GM23338 (cell line): ENCODE measurements at regions not wholly inside any gene's neighbourhood (a gene's known extent, or its start where the extent isn't known, plus 50 kb on each side); places are given as distances from the start of the nearest gene placed in this dataset.

Experiments used
- ATAC-seq: fragments of 200-7000 bp; cut with Tn5 transposase; 3 replicates; pipeline ENCODE4 v1.9.1; 2020
- DNase-seq: peaks from one replicate; pipeline ENCODE4 v3.0.0-alpha.2; 2015; ENCODE audit warnings: low spot score
- H2AFZ ChIP-seq: fragments of 200-600 bp; sonication (generic); 2 replicates; pipeline ENCODE4 v1.8.0; 2016; ENCODE audit warnings: antibody characterized with exemption, mild to moderate bottlenecking, moderate library complexity
- H3F3A ChIP-seq: fragments of 200-600 bp; sonication (generic); replicated peaks from 2 replicates; pipeline ENCODE4 v1.8.0; 2017; ENCODE audit warnings: antibody characterized with exemption, mixed run types, low read depth
- H3K27ac ChIP-seq: fragments of 200-600 bp; sonication (generic); 2 replicates; pipeline ENCODE4 v1.6.1; 2016; ENCODE audit warnings: low read depth
- H3K27me3 ChIP-seq: fragments of 200-600 bp; sonication (generic); 2 replicates; pipeline ENCODE4 v1.8.0; 2016; ENCODE audit warnings: mild to moderate bottlenecking, mixed run types, moderate library complexity; ENCODE audit not compliant: insufficient read depth
- H3K36me3 ChIP-seq: fragments of 200-600 bp; sonication (generic); 2 replicates; pipeline ENCODE4 v1.8.0; 2016; ENCODE audit warnings: mild to moderate bottlenecking; ENCODE audit not compliant: insufficient read depth
- H3K4me1 ChIP-seq: fragments of 200-600 bp; sonication (generic); 2 replicates; pipeline ENCODE4 v1.8.0; 2016; ENCODE audit warnings: mild to moderate bottlenecking, moderate library complexity; ENCODE audit not compliant: insufficient read depth
- H3K4me2 ChIP-seq: fragments of 200-600 bp; sonication (generic); 2 replicates; pipeline ENCODE4 v1.7.1; 2017; ENCODE audit warnings: mixed run types
- H3K4me3 ChIP-seq: fragments of 200-600 bp; sonication (generic); 2 replicates; pipeline ENCODE4 v1.6.1; 2016; ENCODE audit warnings: mixed run types
- H3K79me2 ChIP-seq: fragments of 200-600 bp; sonication (generic); replicated peaks from 2 replicates; pipeline ENCODE4 v1.8.0; 2017; ENCODE audit warnings: mild to moderate bottlenecking; ENCODE audit not compliant: insufficient read depth
- H3K9me2 ChIP-seq: fragments of 200-600 bp; sonication (generic); 2 replicates; pipeline ENCODE4 v1.8.0; 2017; ENCODE audit not compliant: insufficient read depth
- H4K20me1 ChIP-seq: fragments of 200-600 bp; sonication (generic); replicated peaks from 2 replicates; pipeline ENCODE4 v1.8.0; 2017; ENCODE audit warnings: mild to moderate bottlenecking; ENCODE audit not compliant: insufficient read depth
- H3K27ac Mint-ChIP-seq: 2 replicates; pipeline ENCODE4 v1.8.0; 2020; ENCODE audit warnings: inconsistent platforms, mild to moderate bottlenecking, moderate library complexity, mixed read lengths
- H3K27me3 Mint-ChIP-seq: 3 replicates; pipeline ENCODE4 v1.8.0; 2022; ENCODE audit warnings: low read depth, mild to moderate bottlenecking, moderate library complexity, mixed read lengths, inconsistent platforms; ENCODE audit not compliant: insufficient read depth, poor library complexity
- H3K36me3 Mint-ChIP-seq: 3 replicates; pipeline ENCODE4 v1.8.0; 2021; ENCODE audit warnings: low read depth, mild to moderate bottlenecking, inconsistent platforms, moderate library complexity, mixed read lengths
- H3K4me1 Mint-ChIP-seq: 3 replicates; pipeline ENCODE4 v1.8.0; 2020; ENCODE audit warnings: mild to moderate bottlenecking, inconsistent platforms, mixed read lengths
- H3K4me3 Mint-ChIP-seq: 3 replicates; pipeline ENCODE4 v1.8.0; 2021; ENCODE audit warnings: moderate library complexity, mild to moderate bottlenecking, inconsistent platforms, mixed read lengths
- H3K9me3 Mint-ChIP-seq: 3 replicates; pipeline ENCODE4 v1.8.0; 2020; ENCODE audit warnings: moderate library complexity, mild to moderate bottlenecking, inconsistent platforms, mixed read lengths
- CREB1 ChIP-seq: fragments of 250-450 bp; sonication (Bioruptor Pico); IDR thresholded peaks from 2 replicates; pipeline ENCODE4 v1.5.0; 2020; ENCODE audit warnings: low read depth, mild to moderate bottlenecking, moderate library complexity
- CTCF ChIP-seq, 2 experiments: fragments of 200-600 bp in 1 of 2; sonication (generic) in 1 of 2; conservative IDR thresholded peaks; 2 replicates each; pipeline versions ENCODE4 v1.5.1 to v1.6.1; 2016 to 2017; ENCODE audit warnings: antibody characterized with exemption in 2 of 2, low read depth in 2 of 2, mild to moderate bottlenecking in 2 of 2, moderate library complexity in 1 of 2
- ETS1 ChIP-seq: IDR thresholded peaks from 2 replicates; pipeline ENCODE4 v1.6.1; 2016; ENCODE audit warnings: antibody characterized with exemption
- EZH2phosphoT487 ChIP-seq: fragments of 200-600 bp; sonication (generic); IDR thresholded peaks from one replicate; pipeline ENCODE4 v1.8.1; 2018; ENCODE audit warnings: antibody characterized with exemption; ENCODE audit not compliant: unreplicated experiment
- JUNB ChIP-seq: IDR thresholded peaks from one replicate; pipeline ENCODE4 v1.6.1; 2016; ENCODE audit warnings: antibody characterized with exemption; ENCODE audit not compliant: unreplicated experiment
- REST ChIP-seq: IDR thresholded peaks from one replicate; pipeline ENCODE4 v1.6.1; 2018; ENCODE audit warnings: antibody characterized with exemption; ENCODE audit not compliant: unreplicated experiment
- ZNF114 ChIP-seq: fragments of 250-450 bp; sonication (Bioruptor Pico); IDR thresholded peaks from 2 replicates; pipeline ENCODE4 v1.5.0; 2020; ENCODE audit warnings: mild to moderate bottlenecking, moderate library complexity

GRCh38 chr10:128307820-128308219 is 181.6 kb upstream of the MKI67 start:
- Mint-ChIP-seq H3K27me3 (peaks cover 8% of the 10 kb centered on the region), H3K9me3 (peaks cover 10% of the 10 kb centered on the region), H3K36me3 (peaks cover 4% of the 10 kb centered on the region), H3K27ac (no peak overlapping the region), H3K4me3 (no peak overlapping the region), H3K4me1 (peaks cover 15% of the 10 kb centered on the region)
- H3K4me3 ChIP-seq, result no peak overlapping the region
- ATAC-seq (no peak), DNase-seq (no peak)
- no peak overlapping the region for H3K4me2 ChIP-seq
- no peak overlapping the region for H2AFZ ChIP-seq
- H4K20me1 ChIP-seq, result no peaks in the 10 kb centered on the region
- H3K9me2 ChIP-seq, result no peaks in the 10 kb centered on the region
- TF ChIP-seq ETS1, result no peak
- no peak for TF ChIP-seq CTCF (conservative IDR thresholded peaks at IDR 0.05; ENCODE audit: low read depth in 2 of 2)
- no peak for TF ChIP-seq CREB1
- TF ChIP-seq REST, result no peak
- no peak for TF ChIP-seq EZH2phosphoT487
- no peaks in the 10 kb centered on the region for H3K27me3 ChIP-seq
- H3K79me2 ChIP-seq, result no peaks in the 10 kb centered on the region
- H3K36me3 ChIP-seq, result no peaks in the 10 kb centered on the region
- H3K4me1 ChIP-seq, result no peaks in the 10 kb centered on the region
- H3F3A ChIP-seq, result no peaks in the 10 kb centered on the region
- H3K27ac ChIP-seq, result no peak overlapping the region

GRCh38 chr10:128310971-128311658 is 184.9 kb upstream of the MKI67 start:
- Mint-ChIP-seq H3K4me3 (no peak overlapping the region), H3K9me3 (no peaks in the 10 kb centered on the region), H3K36me3 (no peaks in the 10 kb centered on the region; the same call in 2 of the 3 replicates), H3K27me3 (peaks cover 8% of the 10 kb centered on the region), H3K27ac (peak overlapping the region; percentile 67; the same call in 1 of the 2 replicates), H3K4me1 (peaks cover 22% of the 10 kb centered on the region)
- Histone ChIP-seq H3K36me3 (no peaks in the 10 kb centered on the region), H3K4me3 (no peak overlapping the region), H3K27ac (peak overlapping the region; percentile 57; the same call in 1 of the 2 replicates), H3K4me1 (no peaks in the 10 kb centered on the region), H3K79me2 (no peaks in the 10 kb centered on the region), H2AFZ (peak overlapping the region; percentile 72), H3K4me2 (no peak overlapping the region), H3K27me3 (no peaks in the 10 kb centered on the region), H3F3A (no peaks in the 10 kb centered on the region), H3K9me2 (no peaks in the 10 kb centered on the region), H4K20me1 (no peaks in the 10 kb centered on the region)
- TF ChIP-seq JUNB (no peak), REST (no peak), ETS1 (no peak), ZNF114 (no peak)
- DNase-seq (peak; percentile 32), ATAC-seq (peak; percentile 93)
